Left lobe of liver (tissue), 2 donors: ENCODE measurements at regions not wholly inside any gene's neighbourhood (a gene's known extent, or its start where the extent isn't known, plus 50 kb on each side); places are given as distances from the start of the nearest gene placed in this dataset.

ENCODE experiments used
- ATAC-seq: fragments of 200-7000 bp; cut with Tn5 transposase; one replicate; pipeline ENCODE4 v1.9.1; 2020; ENCODE audit warnings: mild to moderate bottlenecking, moderate library complexity
- DNase-seq: peaks from one replicate; pipeline ENCODE4 v3.0.0-alpha.2; 2020; ENCODE audit warnings: low spot score
- donor health status: DM: no; HTN: no; CAD: no; lungs with moderate emphysema.
- donor health status: DM: no; HTN: yes; CAD: no.

GRCh38 chr6:134512981-134513391 is 195.1 kb upstream of the SGK1 start:
- ATAC-seq = peak; percentile 12
- DNase-seq = no peak

GRCh38 chr6:134511984-134512683 is 194.2 kb upstream of the SGK1 start:
- DNase-seq (no peak), ATAC-seq (no peak)

GRCh38 chr6:134510920-134511319 is 193.0 kb upstream of the SGK1 start:
- ATAC-seq = peak; percentile 55

GRCh38 chr6:134510142-134510541 is 192.2 kb upstream of the SGK1 start:
- ATAC-seq = no peak
- no peak for DNase-seq

More at GRCh38 chr6:134510920-134511319, 193.0 kb upstream of the SGK1 start:
- DNase-seq = no peak

GRCh38 chr6:134508862-134509498 is 191.1 kb upstream of the SGK1 start:
- DNase-seq (no peak), ATAC-seq (no peak)

- DNase-seq (no peak), ATAC-seq (no peak)
Measured at GRCh38 chr6:134506162-134506561, 188.2 kb upstream of the SGK1 start.

GRCh38 chr6:134503585-134504281 is 185.8 kb upstream of the SGK1 start:
- DNase-seq = no peak
- no peak for ATAC-seq

GRCh38 chr6:134502614-134503549 is 185.0 kb upstream of the SGK1 start:
- peak; percentile 87 for DNase-seq
- peak; percentile 92 for ATAC-seq

GRCh38 chr6:134495890-134496248 is 178.0 kb upstream of the SGK1 start:
- no peak for DNase-seq
- ATAC-seq = peak; percentile 78

GRCh38 chr6:134495203-134495889 is 177.4 kb upstream of the SGK1 start:
- ATAC-seq = peak; percentile 58
- DNase-seq = no peak

GRCh38 chr6:134493789-134494188 is 175.9 kb upstream of the SGK1 start:
- no peak for ATAC-seq

GRCh38 chr6:134491477-134491876 is 173.6 kb upstream of the SGK1 start:
- ATAC-seq (no peak), DNase-seq (no peak)

More at GRCh38 chr6:134493789-134494188, 175.9 kb upstream of the SGK1 start:
- no peak for DNase-seq

GRCh38 chr6:134482593-134483270 is 164.8 kb upstream of the SGK1 start:
- DNase-seq = peak; percentile 79
- peak; percentile 95 for ATAC-seq

- no peak for ATAC-seq
Measured at GRCh38 chr6:134481966-134482365, 164.1 kb upstream of the SGK1 start.

GRCh38 chr6:134480593-134480992 is 162.7 kb upstream of the SGK1 start:
- DNase-seq = peak; percentile 60

More at GRCh38 chr6:134481966-134482365, 164.1 kb upstream of the SGK1 start:
- no peak for DNase-seq

GRCh38 chr6:134478764-134479399 is 161.0 kb upstream of the SGK1 start:
- DNase-seq (no peak), ATAC-seq (no peak)

More at GRCh38 chr6:134480593-134480992, 162.7 kb upstream of the SGK1 start:
- ATAC-seq = peak; percentile 73

GRCh38 chr6:134477991-134478635 is 160.2 kb upstream of the SGK1 start:
- DNase-seq = no peak
- ATAC-seq = no peak

- ATAC-seq (no peak), DNase-seq (no peak)
Measured at GRCh38 chr6:134474955-134475354, 157.0 kb upstream of the SGK1 start.

GRCh38 chr6:134472661-134473060 is 154.7 kb upstream of the SGK1 start:
- no peak for ATAC-seq
- DNase-seq = no peak
